SK-N-SH (cell line): ENCODE measurements at regions not wholly inside any gene's neighbourhood (a gene's known extent, or its start where the extent isn't known, plus 50 kb on each side); places are given as distances from the start of the nearest gene placed in this dataset.

Source experiments
- CTCF ChIA-PET: fragments of 300-600, 350-600 bp; formaldehyde crosslinking; extraction: SDS; loops from one replicate; lab custom pipeline; 2021; lab: Yijun Ruan, JAX
- POLR2A ChIA-PET: fragments of 350-600 bp; sonication (Branson Sonifier 250); formaldehyde crosslinking; extraction: SDS; loops from one replicate; lab custom pipeline; 2020; ENCODE audit warnings: antibody characterized with exemption, inconsistent platforms; lab: Yijun Ruan, JAX
- DNase-seq: peaks from one replicate; pipeline ENCODE4 v3.0.0; 2012
- H2AFZ ChIP-seq: fragments of 200-600 bp; sonication (generic); 2 replicates; pipeline ENCODE4 v1.8.1; 2016; ENCODE audit warnings: antibody characterized with exemption, mild to moderate bottlenecking, low read depth
- H3F3A ChIP-seq: fragments of 200-600 bp; sonication (generic); replicated peaks from 2 replicates; pipeline ENCODE3; 2016; ENCODE audit warnings: antibody characterized with exemption, mild to moderate bottlenecking; ENCODE audit not compliant: insufficient read depth
- H3K27ac ChIP-seq, 2 experiments: fragments of 200-500 bp in 1 of 2; fragments of 200-600 bp in 1 of 2; sonication (Bioruptor generic) in 1 of 2; sonication (generic), shearing (Covaris generic) in 1 of 2; 2 replicates each; pipeline versions ENCODE4 v1.5.1 to v1.6.1; 2014 to 2016; ENCODE audit warnings: low read depth in 2 of 2, inconsistent platforms in 1 of 2, low read length in 1 of 2, mild to moderate bottlenecking in 1 of 2, mixed read lengths in 1 of 2
- H3K27me3 ChIP-seq: fragments of 200-600 bp; sonication (generic), shearing (Covaris generic); 2 replicates; pipeline ENCODE4 v1.6.1; 2016; ENCODE audit warnings: mixed run types; ENCODE audit not compliant: insufficient read depth
- H3K36me3 ChIP-seq, 2 experiments: fragments of 200-500 bp in 1 of 2; fragments of 200-600 bp in 1 of 2; sonication (Bioruptor generic) in 1 of 2; sonication (generic) in 1 of 2; replicated peaks in 1 of 2; 2 replicates each; pipeline versions ENCODE3 to v1.5.1; 2014 to 2016; ENCODE audit warnings: low read length in 1 of 2, mild to moderate bottlenecking in 1 of 2; ENCODE audit not compliant: insufficient read depth in 2 of 2, control insufficient read depth in 1 of 2
- H3K4me1 ChIP-seq, 2 experiments: fragments of 200-500 bp in 1 of 2; fragments of 200-600 bp in 1 of 2; sonication (Bioruptor generic) in 1 of 2; sonication (generic), shearing (Covaris generic) in 1 of 2; 2 replicates each; pipeline versions ENCODE4 v1.5.1 to v1.6.1; 2014 to 2016; ENCODE audit warnings: low read depth in 1 of 2, low read length in 1 of 2, mixed run types in 1 of 2; ENCODE audit not compliant: insufficient read depth in 2 of 2, control insufficient read depth in 1 of 2
- H3K4me2 ChIP-seq: fragments of 200-600 bp; sonication (generic), shearing (Covaris generic); 2 replicates; pipeline ENCODE4 v1.6.1; 2017; ENCODE audit warnings: mixed run types
- H3K4me3 ChIP-seq, 2 experiments: fragments of 200-500 bp in 1 of 2; fragments of 200-600 bp in 1 of 2; sonication (Bioruptor generic) in 1 of 2; sonication (generic), shearing (Covaris generic) in 1 of 2; 2 replicates each; pipeline versions ENCODE4 v1.5.1 to v1.8.1; 2014 to 2016; ENCODE audit warnings: low read depth in 2 of 2, inconsistent platforms in 1 of 2, low read length in 1 of 2, mild to moderate bottlenecking in 1 of 2, mixed read lengths in 1 of 2, moderate library complexity in 1 of 2
- H3K79me2 ChIP-seq: fragments of 200-600 bp; sonication (generic); 2 replicates; pipeline ENCODE4 v1.8.1; 2017; ENCODE audit warnings: mild to moderate bottlenecking; ENCODE audit not compliant: insufficient read depth
- H3K9ac ChIP-seq: fragments of 200-600 bp; sonication (generic); 2 replicates; pipeline ENCODE4 v1.6.1; 2017; ENCODE audit warnings: mixed run types
- H3K9me2 ChIP-seq: fragments of 200-600 bp; sonication (generic); 2 replicates; pipeline ENCODE4 v1.6.1; 2017; ENCODE audit warnings: mixed run types
- H3K9me3 ChIP-seq: fragments of 200-600 bp; sonication (generic); 2 replicates; pipeline ENCODE4 v1.6.1; 2017; ENCODE audit warnings: mixed run types, mild to moderate bottlenecking, moderate library complexity
- H4K20me1 ChIP-seq: fragments of 200-600 bp; sonication (generic); 2 replicates; pipeline ENCODE4 v1.6.1; 2017; ENCODE audit warnings: mild to moderate bottlenecking, mixed run types; ENCODE audit not compliant: insufficient read depth
- EP300 ChIP-seq, 2 experiments: IDR thresholded peaks; 2 replicates each; pipeline versions ENCODE4 v1.4.0 to v1.6.1; 2012; ENCODE audit warnings: borderline replicate concordance in 1 of 2, low read depth in 1 of 2, low read length in 1 of 2
- RFX5 ChIP-seq: IDR thresholded peaks from 2 replicates; pipeline ENCODE4 v1.6.1; 2012; ENCODE audit warnings: mild to moderate bottlenecking, improper control_type of control experiment, low read length
- YY1 ChIP-seq: IDR thresholded peaks from 2 replicates; pipeline ENCODE4 v1.4.0; 2012; ENCODE audit warnings: low read depth, mild to moderate bottlenecking
- WGBS: methylation state at CpG from one replicate; pipeline ENCODE4 v1.1.6; 2017; ENCODE audit warnings: low lambda C conversion rate; 5-methylcytosine and 5-hydroxymethylcytosine counted together
- TF ChIP-seq, protein P1 (sequence below): fragments of 200-600 bp; sonication (generic); IDR thresholded peaks from 2 replicates; pipeline ENCODE4 v1.6.1; 2017; ENCODE audit warnings: antibody characterized with exemption, mild to moderate bottlenecking, moderate library complexity
- TF ChIP-seq, protein P2 (sequence below): IDR thresholded peaks from 2 replicates; pipeline ENCODE4 v1.6.1; 2012; ENCODE audit warnings: mild to moderate bottlenecking, low read depth, low read length, moderate library complexity

DNA sequence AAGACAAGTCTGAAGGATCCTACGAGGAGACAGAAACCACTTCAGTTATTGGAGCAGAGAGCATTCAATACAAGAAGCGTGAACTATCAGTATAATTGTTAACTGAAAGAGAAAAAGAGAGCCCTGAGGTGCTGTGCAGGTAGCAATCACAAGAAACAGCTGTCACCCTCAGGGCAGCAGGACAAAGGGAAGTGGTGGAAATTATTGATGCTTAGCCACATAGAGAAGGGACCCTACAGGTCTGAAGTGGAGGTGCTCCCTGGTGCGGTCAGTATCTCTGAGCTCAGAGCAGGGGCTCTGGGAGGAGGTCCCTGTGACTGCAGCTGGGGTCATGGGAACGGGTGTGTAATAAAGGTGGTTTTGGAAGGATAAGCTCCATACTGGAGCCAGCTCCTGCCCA lies 97.8 kb upstream of the KLF6 start (continued):
- TF ChIP-seq, protein P1, sequence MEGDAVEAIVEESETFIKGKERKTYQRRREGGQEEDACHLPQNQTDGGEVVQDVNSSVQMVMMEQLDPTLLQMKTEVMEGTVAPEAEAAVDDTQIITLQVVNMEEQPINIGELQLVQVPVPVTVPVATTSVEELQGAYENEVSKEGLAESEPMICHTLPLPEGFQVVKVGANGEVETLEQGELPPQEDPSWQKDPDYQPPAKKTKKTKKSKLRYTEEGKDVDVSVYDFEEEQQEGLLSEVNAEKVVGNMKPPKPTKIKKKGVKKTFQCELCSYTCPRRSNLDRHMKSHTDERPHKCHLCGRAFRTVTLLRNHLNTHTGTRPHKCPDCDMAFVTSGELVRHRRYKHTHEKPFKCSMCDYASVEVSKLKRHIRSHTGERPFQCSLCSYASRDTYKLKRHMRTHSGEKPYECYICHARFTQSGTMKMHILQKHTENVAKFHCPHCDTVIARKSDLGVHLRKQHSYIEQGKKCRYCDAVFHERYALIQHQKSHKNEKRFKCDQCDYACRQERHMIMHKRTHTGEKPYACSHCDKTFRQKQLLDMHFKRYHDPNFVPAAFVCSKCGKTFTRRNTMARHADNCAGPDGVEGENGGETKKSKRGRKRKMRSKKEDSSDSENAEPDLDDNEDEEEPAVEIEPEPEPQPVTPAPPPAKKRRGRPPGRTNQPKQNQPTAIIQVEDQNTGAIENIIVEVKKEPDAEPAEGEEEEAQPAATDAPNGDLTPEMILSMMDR: no peak

DNA sequence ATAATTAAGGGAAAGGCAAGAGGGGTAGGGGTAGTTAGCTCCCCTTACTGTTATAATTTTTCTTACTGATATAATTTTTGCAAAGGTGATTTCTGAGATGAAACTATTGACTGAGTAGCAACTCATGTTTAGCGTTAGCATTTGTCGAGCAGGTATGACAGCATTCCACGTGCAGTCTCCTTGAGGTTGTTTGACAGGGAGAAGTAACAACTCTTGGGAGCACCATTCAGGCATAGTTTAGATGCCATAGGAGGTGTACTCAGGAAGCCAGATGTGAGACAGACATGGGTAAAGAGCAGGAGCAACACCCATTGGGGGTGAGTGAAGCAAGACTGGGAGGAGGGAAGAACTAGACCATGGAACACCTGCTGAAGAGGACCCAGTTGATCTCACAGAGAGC lies 96.6 kb upstream of the KLF6 start:
- H3K9me3 ChIP-seq: no peaks in the 10 kb centered on the region
- H3K9me2 ChIP-seq: no peaks in the 10 kb centered on the region
- no peak overlapping the region for H3K27ac ChIP-seq
- peaks cover 15% of the 10 kb centered on the region for H3F3A ChIP-seq
- no peaks in the 10 kb centered on the region for H3K27me3 ChIP-seq
- no peak for DNase-seq
- CTCF ChIA-PET: no interaction called here
- no peak overlapping the region for H3K4me2 ChIP-seq
- TF ChIP-seq EP300 (IDR thresholded peaks at IDR 0.05; ENCODE audit: borderline replicate concordance in 1 of 2, low read depth in 1 of 2, low read length in 1 of 2) (no peak), YY1 (no peak)
- TF ChIP-seq, protein P2, sequence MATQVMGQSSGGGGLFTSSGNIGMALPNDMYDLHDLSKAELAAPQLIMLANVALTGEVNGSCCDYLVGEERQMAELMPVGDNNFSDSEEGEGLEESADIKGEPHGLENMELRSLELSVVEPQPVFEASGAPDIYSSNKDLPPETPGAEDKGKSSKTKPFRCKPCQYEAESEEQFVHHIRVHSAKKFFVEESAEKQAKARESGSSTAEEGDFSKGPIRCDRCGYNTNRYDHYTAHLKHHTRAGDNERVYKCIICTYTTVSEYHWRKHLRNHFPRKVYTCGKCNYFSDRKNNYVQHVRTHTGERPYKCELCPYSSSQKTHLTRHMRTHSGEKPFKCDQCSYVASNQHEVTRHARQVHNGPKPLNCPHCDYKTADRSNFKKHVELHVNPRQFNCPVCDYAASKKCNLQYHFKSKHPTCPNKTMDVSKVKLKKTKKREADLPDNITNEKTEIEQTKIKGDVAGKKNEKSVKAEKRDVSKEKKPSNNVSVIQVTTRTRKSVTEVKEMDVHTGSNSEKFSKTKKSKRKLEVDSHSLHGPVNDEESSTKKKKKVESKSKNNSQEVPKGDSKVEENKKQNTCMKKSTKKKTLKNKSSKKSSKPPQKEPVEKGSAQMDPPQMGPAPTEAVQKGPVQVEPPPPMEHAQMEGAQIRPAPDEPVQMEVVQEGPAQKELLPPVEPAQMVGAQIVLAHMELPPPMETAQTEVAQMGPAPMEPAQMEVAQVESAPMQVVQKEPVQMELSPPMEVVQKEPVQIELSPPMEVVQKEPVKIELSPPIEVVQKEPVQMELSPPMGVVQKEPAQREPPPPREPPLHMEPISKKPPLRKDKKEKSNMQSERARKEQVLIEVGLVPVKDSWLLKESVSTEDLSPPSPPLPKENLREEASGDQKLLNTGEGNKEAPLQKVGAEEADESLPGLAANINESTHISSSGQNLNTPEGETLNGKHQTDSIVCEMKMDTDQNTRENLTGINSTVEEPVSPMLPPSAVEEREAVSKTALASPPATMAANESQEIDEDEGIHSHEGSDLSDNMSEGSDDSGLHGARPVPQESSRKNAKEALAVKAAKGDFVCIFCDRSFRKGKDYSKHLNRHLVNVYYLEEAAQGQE: no peak
- TF ChIP-seq, all 33 proteins: peak for 0
- Histone ChIP-seq H2AFZ (no peak overlapping the region), H3K4me3 (no peak overlapping the region), H3K36me3 (no peaks in the 10 kb centered on the region), H4K20me1 (no peaks in the 10 kb centered on the region), H3K4me1 (peaks cover 5 to 19% of the 10 kb centered on the region in 2 experiments; a peak in 3 of 4 replicates), H3K79me2 (no peaks in the 10 kb centered on the region), H3K9ac (no peak overlapping the region)
- POLR2A ChIA-PET: no interaction called here
- WGBS: 95% methylated on average over 3 of the region's 3 CpGs

DNA sequence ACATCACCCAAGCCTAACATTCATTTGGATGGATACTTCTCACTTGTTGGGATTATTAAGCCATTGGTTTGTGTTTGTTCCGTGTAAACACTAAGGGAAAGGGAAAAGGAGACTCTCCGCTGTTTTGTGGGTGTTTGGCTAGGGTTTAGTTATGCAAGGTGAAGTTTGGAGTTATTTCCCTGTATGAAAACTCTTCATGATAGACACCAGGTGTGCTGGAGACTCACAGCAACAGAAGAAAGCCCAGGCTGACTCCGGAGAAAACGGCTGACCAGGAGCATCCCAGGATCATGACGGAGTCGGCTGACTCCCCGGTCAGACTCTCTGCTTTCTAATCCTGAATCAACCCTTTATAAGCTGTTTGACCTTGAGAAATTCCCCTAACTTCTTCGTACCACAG lies 94.1 kb upstream of the KLF6 start:
- ChIA-PET POLR2A (no interaction called here), CTCF (no interaction called here)
- 90% methylated on average over 6 of the region's 8 CpGs for WGBS
- H3K4me3 ChIP-seq: no peak overlapping the region
- no peak overlapping the region for H3K9ac ChIP-seq
- H3K27me3 ChIP-seq: no peaks in the 10 kb centered on the region
- H3K9me3 ChIP-seq: no peaks in the 10 kb centered on the region
- H4K20me1 ChIP-seq: no peaks in the 10 kb centered on the region
- H3K9me2 ChIP-seq: no peaks in the 10 kb centered on the region
- no peaks in the 10 kb centered on the region for H3K79me2 ChIP-seq
- no peak overlapping the region for H2AFZ ChIP-seq
- H3K4me1 ChIP-seq: peaks cover 0 to 12% of the 10 kb centered on the region in 2 experiments; a peak in 1 of 4 replicates
- no peaks in the 10 kb centered on the region for H3K36me3 ChIP-seq
- no peak for TF ChIP-seq RFX5
- no peaks in the 10 kb centered on the region for H3F3A ChIP-seq
- no peak for DNase-seq
- no peak overlapping the region for H3K4me2 ChIP-seq
- H3K27ac ChIP-seq: no peak overlapping the region
